Adrenal gland (tissue), 9 donors: ENCODE measurements at regions not wholly inside any gene's neighbourhood (a gene's known extent, or its start where the extent isn't known, plus 50 kb on each side); places are given as distances from the start of the nearest gene placed in this dataset.
"Not testable (repeated sequence)": the region's sequence is repeated elsewhere in the genome, so short reads cannot be mapped to it uniquely, and the experiment has no call there.

Experiments used
- DNase-seq, 7 donors: peaks; one replicate each; pipeline ENCODE4 v3.0.0-alpha.2; 2019 to 2020
- H3K27ac ChIP-seq, 5 donors: fragments of 200-600 bp; sonication (generic) in 4 of 5; 1 replicate in 3 of 5; 2 replicates in 2 of 5; pipeline versions ENCODE4 v1.5.1 to v1.8.0; 2016 to 2020; ENCODE audit warnings: mild to moderate bottlenecking in 1 of 5
- H3K27me3 ChIP-seq: fragments of 200-600 bp; 2 replicates; pipeline ENCODE4 v1.8.0; 2021
- H3K36me3 ChIP-seq, 2 donors: fragments of 200-600 bp; replicated peaks in 1 of 2; 1 replicate in 1 of 2; 2 replicates in 1 of 2; pipeline versions ENCODE4 v1.5.1 to v1.8.0; 2018 to 2022
- H3K4me1 ChIP-seq, 2 donors: fragments of 200-600 bp; replicated peaks in 1 of 2; 1 replicate in 1 of 2; 2 replicates in 1 of 2; pipeline versions ENCODE4 v1.5.1 to v1.8.0; 2018 to 2021
- H3K4me3 ChIP-seq, 4 donors: fragments of 200-600 bp; sonication (generic) in 3 of 4; one replicate each; pipeline ENCODE4 v1.5.1; 2016 to 2018
- H3K9me3 ChIP-seq, 3 donors: fragments of 200-600 bp; sonication (generic) in 1 of 3; replicated peaks in 1 of 3; 1 replicate in 2 of 3; 2 replicates in 1 of 3; pipeline versions ENCODE4 v1.5.1 to v1.8.0; 2016 to 2021
- POLR2A ChIP-seq, 2 donors: fragments of 450-650 bp; IDR thresholded peaks; one replicate each; pipeline ENCODE4 v1.6.1; 2017; ENCODE audit warnings: antibody characterized with exemption in 2 of 2, mild to moderate bottlenecking in 2 of 2, moderate library complexity in 1 of 2
- WGBS, 4 donors: extraction: QIAGEN DNeasy Blood & Tissue Kit in 2 of 4; methylation state at CpG; one replicate each; pipeline versions ENCODE4 v1.1.5 to v1.1.7; 2013 to 2017; 5-methylcytosine and 5-hydroxymethylcytosine counted together
- intact Hi-C, 2 donors: fragments of 100-400 bp; cut with DNase I; formaldehyde crosslinking; loops; one replicate each; pipeline versions ENCODE4 v1.14.1 to v1.15.0; 2022 to 2023
- TF ChIP-seq, protein P1 (sequence below), 6 experiments: fragments of 450-650 bp in 4 of 6; fragments of 200-600 bp in 2 of 6; sonication (generic) in 1 of 6; IDR thresholded peaks; 1 replicate in 5 of 6; 2 replicates in 1 of 6; pipeline versions ENCODE4 v1.5.1 to v1.8.0; 2016 to 2021; ENCODE audit warnings: antibody characterized with exemption in 6 of 6, mild to moderate bottlenecking in 2 of 6, moderate library complexity in 1 of 6
- donor health status: healthy with polysubstance abuse.
- donor health status: Bipolar disorder and iron deficiency.
- donor health status: DM: yes; HTN: yes; CAD: no.
- donor health status: DM: no; HTN: no; CAD: no.
- donor health status: DM: no; HTN: no; CAD: no.

GRCh38 chr4:91851456-91851855 is 452.3 kb upstream of the GRID2 start:
- Histone ChIP-seq H3K27ac (no peak overlapping the region), H3K36me3 (no peaks in the 10 kb centered on the region), H3K27me3 (no peaks in the 10 kb centered on the region), H3K4me3 (no peak overlapping the region), H3K4me1 (no peaks in the 10 kb centered on the region), H3K9me3 (no peaks in the 10 kb centered on the region)
- intact Hi-C loops = no loop called here
- TF ChIP-seq, protein P1, sequence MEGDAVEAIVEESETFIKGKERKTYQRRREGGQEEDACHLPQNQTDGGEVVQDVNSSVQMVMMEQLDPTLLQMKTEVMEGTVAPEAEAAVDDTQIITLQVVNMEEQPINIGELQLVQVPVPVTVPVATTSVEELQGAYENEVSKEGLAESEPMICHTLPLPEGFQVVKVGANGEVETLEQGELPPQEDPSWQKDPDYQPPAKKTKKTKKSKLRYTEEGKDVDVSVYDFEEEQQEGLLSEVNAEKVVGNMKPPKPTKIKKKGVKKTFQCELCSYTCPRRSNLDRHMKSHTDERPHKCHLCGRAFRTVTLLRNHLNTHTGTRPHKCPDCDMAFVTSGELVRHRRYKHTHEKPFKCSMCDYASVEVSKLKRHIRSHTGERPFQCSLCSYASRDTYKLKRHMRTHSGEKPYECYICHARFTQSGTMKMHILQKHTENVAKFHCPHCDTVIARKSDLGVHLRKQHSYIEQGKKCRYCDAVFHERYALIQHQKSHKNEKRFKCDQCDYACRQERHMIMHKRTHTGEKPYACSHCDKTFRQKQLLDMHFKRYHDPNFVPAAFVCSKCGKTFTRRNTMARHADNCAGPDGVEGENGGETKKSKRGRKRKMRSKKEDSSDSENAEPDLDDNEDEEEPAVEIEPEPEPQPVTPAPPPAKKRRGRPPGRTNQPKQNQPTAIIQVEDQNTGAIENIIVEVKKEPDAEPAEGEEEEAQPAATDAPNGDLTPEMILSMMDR (IDR thresholded peaks at IDR 0.05) = no peak
- no peak for TF ChIP-seq POLR2A (IDR thresholded peaks at IDR 0.05)
- no peak for DNase-seq
- 85 to 90% (median 88%) methylated on average over 3 to 4 of the region's 4 CpGs for WGBS, 4 donors

DNA sequence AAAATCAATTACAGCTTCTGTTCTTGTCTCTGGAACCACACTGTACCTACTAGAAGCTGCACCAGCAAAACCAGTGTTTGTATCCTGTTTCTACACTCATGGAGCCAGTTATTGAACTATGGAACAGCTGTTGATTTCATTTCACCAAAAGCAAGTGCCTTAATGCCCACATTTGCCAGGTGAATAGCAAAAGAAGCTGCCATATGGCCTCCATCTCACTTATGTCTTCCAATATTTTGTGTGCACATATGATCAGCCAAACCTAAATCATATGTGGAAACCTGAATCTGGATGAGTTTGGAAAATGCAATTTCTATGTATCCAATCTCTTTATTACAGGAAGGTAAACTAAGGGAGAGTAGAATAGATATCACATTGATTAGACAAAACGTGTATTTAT is 415.8 kb upstream of the GRID2 start:
- 51 to 65% (median 54%) methylated on average over 1 of the region's 1 CpG for WGBS, 4 donors
- Histone ChIP-seq H3K36me3 (no peaks in the 10 kb centered on the region), H3K27ac (no peak overlapping the region), H3K4me3 (no peak overlapping the region), H3K27me3 (no peaks in the 10 kb centered on the region), H3K9me3 (no peaks in the 10 kb centered on the region), H3K4me1 (no peaks in the 10 kb centered on the region)
- DNase-seq = no peak
- TF ChIP-seq, protein P1 (IDR thresholded peaks at IDR 0.05) = no peak
- no peak for TF ChIP-seq POLR2A (IDR thresholded peaks at IDR 0.05)
- intact Hi-C loops = no loop called here

- H3K36me3 ChIP-seq, H3K27me3 ChIP-seq, H3K4me1 ChIP-seq, DNase-seq, H3K4me3 ChIP-seq, H3K27ac ChIP-seq, H3K9me3 ChIP-seq, intact Hi-C loops: not testable (repeated sequence)
- WGBS, 4 donors = 86 to 100% (median 92%) methylated on average over 3 to 5 of the region's 5 CpGs
Observed at GRCh38 chr4:91891217-91891616, 412.5 kb upstream of the GRID2 start.

- H3K4me1 ChIP-seq = no peaks in the 10 kb centered on the region
- no peak overlapping the region for H3K4me3 ChIP-seq
- TF ChIP-seq, protein P1 (IDR thresholded peaks at IDR 0.05) = no peak
- no peak for TF ChIP-seq POLR2A (IDR thresholded peaks at IDR 0.05)
- H3K9me3 ChIP-seq = no peaks in the 10 kb centered on the region
- intact Hi-C loops = no loop called here
- DNase-seq = no peak
- H3K27me3 ChIP-seq = no peaks in the 10 kb centered on the region
- no peak overlapping the region for H3K27ac ChIP-seq
- no peaks in the 10 kb centered on the region for H3K36me3 ChIP-seq
Observed at GRCh38 chr4:91894006-91894405, 409.8 kb upstream of the GRID2 start.

GRCh38 chr4:91904556-91904955 is 399.2 kb upstream of the GRID2 start:
- intact Hi-C loops = no loop called here
- no peaks in the 10 kb centered on the region for H3K27me3 ChIP-seq
- H3K36me3 ChIP-seq = no peaks in the 10 kb centered on the region
- 42 to 60% (median 50%) methylated on average over 1 of the region's 1 CpG for WGBS, 4 donors
- no peak for DNase-seq
- no peaks in the 10 kb centered on the region for H3K4me1 ChIP-seq
- no peaks in the 10 kb centered on the region for H3K9me3 ChIP-seq
- TF ChIP-seq, protein P1 (IDR thresholded peaks at IDR 0.05) = no peak
- TF ChIP-seq POLR2A (IDR thresholded peaks at IDR 0.05) = no peak
- H3K27ac ChIP-seq = no peak overlapping the region
- H3K4me3 ChIP-seq = no peak overlapping the region
